HG02642 (cell line): ENCODE measurements at regions not wholly inside any gene's neighbourhood (a gene's known extent, or its start where the extent isn't known, plus 50 kb on each side); places are given as distances from the start of the nearest gene placed in this dataset.

Source experiments
- ATAC-seq: cut with Tn5 transposase; IDR thresholded peaks from one replicate; pipeline ENCODE4 v1.9.1; 2021; ENCODE audit warnings: mild to moderate bottlenecking; ENCODE audit not compliant: unreplicated experiment, poor library complexity

DNA sequence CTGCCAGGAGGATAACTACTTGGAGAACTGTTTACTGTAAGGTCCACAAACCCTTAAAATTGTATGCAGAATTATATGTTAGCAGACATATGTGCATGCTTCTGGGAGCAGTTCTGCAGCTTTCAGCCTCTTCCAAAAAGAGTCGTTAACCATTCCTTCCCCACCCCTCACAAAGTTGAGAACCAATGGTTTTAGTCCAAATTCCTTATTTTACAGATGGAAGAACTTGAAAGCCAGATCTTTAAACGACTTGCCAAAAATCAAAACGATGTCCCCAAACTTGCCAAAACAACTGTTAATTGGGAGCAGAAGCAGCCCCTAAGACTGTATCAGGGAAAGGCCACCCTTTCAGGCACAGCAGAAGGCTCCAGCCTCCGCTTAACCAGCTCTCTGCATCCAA, 266.4 kb upstream of the ANKRD55 start:
- ATAC-seq: no peak

DNA sequence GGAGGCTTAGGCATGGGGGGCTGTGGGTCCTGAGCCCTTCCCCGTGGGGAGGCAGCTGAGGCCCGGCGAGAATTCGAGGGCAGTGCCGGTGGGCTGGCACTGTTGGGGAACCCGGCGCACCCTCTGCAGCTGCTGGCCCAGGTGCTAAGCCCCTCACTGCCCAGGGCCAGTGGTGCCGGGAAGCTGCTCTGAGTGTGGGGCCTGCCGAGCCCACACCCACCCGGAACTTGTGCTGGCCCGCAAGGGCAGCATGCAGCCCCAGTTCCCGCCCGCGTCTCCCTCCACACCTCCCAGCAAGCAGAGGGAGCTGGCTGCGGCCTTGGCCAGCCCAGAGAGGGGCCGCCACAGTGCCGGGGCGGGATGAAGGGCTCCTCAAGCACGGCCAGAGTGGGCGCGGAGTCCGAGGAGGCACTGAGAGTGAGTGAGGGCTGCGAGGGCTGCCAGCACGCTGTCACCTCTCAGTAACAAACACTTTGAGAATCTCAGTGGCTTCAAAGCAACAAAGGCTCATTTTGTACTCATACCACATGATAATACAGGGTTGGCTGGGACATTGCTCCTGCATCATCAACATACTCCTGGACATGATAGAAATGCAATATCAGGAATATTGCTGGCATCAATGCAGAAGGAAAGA, 265.7 kb upstream of the ANKRD55 start:
- no peak for ATAC-seq

DNA sequence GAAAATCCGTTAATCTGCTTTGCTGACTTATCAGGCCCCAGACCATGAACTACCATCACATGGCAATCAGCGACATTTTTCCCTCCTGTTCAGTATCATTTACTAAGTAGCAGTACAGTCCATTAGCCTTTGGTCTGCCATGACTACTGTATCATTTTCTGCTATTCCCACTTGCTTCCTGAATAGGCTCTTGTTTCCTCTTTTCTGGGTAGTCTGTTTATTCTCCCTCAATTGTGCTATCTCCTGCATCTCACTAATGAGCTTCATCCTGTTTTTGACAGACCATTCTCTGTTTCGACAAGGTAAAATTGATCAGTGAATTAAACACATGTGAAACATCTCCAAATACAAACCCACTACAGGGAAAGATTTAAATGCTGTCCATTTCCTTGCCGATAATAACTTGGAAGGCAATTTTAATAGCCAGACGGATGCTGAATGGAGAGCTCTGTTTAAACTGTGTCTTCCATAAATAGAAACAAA, 263.5 kb upstream of the ANKRD55 start:
- no peak for ATAC-seq

DNA sequence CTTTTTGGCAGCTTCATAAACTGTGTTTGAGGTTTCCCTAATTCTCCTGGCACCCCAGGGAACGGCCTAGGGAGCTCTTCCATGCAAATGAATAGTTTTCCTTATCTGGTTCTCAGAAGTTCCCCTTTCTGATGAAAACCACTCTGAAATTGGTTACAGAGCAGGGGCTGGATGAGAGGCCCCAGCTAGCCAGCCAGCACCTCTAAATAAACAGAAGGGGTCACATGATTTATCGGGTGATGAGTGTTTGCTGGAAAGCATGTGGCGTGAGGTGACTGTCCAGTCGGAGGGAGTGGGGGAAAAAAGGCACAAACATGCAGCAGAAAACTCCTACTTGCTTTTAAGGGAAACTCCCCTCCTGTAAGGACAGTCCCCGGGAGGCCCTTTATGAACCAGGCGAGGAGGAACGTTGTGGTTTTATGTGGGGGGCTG, 261.2 kb upstream of the ANKRD55 start:
- no peak for ATAC-seq

DNA sequence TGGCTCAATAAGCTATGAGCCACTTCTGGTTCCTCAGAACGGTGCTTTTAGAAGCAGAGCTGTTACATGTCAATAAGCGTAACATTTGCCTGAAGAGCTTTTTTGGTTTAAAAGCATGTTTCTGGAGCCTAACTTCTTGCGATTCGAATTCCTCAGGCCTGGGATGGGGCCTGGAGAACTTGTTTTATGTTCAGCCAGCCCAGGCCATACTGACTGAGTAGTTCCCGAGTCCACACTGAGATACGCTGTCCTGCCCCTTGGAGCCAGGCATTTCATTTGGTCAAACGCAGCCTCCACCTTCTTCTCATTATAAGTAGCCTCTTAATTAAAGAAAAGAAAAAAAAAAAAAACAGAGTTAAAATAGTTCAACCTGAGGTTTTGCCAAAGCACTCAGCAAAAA, 260.6 kb upstream of the ANKRD55 start:
- ATAC-seq: no peak

DNA sequence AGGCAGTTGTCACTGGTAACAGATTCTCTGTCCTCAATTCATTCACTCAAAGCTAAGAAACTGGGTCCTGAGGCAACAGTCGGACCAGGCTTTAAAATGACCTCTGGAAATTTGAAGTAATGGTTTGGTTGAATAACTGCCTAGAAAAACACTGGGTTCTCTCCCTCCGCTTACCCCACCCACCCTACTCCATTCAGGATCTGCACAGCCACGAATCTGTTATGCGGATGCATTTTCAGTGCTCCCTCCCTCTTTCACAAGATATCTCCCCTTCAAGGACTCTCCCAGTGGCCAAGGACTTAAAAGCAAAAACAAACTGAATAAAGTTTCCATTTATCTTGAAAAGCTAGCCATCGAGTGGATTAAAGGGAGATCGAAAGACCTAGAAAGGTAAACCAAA, 260.2 kb upstream of the ANKRD55 start:
- ATAC-seq: no peak

DNA sequence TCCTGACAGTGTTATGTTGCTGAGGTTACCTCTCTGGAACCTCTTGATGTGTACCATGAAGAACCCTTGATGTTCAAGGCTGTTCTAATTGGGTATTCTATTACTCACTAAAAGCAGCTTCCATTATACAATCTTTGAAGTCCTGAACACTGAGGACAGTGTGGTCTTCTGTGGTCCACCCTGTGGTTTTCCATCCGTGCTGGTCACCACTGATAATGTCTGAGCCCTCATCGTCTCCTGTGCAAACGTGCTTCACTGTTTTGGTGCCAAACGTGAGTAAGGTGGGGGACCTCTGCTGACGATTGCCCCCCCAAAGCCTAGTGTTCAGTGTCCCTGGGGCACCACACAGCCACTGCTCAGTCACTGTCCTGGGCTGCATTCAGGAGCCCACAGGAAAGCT, 259.7 kb upstream of the ANKRD55 start:
- no peak for ATAC-seq

DNA sequence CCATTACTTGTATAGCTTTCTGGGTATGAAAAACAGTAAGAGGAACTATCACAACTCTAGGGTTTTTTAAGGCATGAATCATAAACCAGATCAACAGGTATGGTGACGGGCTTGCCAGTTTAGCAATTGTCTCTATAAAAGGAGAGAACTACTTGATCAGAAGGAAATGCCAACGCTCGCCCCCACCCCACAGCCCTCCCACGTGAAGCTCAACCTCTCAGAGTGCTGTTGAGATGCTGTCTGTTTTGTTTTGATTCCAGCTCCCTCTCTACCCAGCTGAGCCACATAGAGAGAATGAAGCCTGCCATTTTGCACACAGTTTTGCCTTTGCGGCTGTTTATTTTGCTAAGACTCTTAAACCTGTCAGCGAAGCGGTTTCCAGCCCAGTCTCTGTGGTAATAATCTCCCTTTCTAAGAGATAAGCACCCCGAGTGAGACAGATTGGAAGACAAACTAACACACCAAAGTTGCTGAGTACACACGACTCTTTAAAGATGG, 257.9 kb upstream of the ANKRD55 start:
- no peak for ATAC-seq

DNA sequence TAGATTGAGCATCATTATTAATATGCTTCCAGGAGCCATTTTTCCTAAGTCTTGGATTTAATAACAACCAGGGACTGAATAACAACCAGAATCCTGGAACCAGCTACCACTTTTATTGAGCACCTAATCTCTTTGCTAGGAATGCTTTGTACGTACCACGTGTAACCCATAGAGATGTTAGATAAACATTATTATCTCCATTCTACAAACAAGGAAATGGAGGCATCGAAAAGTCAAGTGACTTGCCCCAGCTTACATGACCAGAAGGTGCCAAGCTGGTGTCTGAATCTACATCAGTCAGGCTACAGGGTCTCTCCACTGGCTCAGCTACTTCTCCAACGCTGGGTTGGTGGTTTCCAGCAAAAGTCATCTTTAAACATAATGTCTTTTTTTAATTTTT, 256.1 kb upstream of the ANKRD55 start:
- no peak for ATAC-seq

DNA sequence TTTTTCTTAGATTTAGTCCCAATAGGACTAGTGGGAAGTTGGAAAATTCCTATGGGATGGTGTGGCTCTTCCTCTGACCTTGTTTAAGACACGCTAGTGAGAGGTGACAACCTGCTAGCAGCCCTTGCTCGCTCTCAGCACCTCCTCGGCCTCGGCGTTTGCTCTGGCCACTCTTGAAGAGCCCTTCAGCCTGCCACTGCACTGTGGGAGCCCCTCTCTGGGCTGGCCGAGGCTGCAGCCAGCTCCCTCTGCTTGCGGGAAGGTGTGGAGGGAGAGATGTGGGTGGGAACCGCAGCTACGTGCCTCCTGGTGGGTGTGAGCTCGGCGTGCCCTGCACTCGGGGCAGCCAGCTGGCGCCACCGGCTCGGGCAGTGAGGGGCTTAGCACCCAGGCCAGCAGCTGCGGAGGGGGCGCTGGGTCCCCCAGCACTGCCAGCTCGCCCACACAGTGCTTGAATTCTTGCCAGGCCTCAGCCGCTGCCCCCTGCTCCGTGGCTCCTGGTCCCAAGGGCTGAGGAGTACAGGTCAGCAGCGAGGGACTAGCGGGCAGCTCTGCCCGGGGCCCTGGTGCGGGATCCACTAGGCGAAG, 254.5 kb upstream of the ANKRD55 start:
- ATAC-seq: no peak

DNA sequence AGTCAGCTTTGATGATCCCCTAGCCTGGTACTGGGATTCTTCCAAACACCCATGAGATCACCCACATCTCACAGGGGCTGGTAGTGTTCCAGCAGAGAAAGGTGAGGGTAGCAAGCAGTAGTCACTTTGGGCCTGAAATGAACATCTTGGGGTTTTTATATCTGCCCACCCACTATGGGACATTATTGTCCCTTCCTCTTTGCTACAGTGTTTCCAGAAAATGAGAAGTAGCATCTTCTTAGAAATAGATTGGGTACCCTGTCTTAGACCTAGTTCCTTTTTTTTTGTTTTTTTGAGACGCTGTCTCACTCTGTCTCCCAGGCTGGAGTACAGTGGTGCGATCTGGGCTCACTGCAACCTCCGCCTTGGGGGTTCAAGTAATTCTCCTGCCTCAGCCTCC, 249.2 kb upstream of the ANKRD55 start:
- ATAC-seq: no peak

DNA sequence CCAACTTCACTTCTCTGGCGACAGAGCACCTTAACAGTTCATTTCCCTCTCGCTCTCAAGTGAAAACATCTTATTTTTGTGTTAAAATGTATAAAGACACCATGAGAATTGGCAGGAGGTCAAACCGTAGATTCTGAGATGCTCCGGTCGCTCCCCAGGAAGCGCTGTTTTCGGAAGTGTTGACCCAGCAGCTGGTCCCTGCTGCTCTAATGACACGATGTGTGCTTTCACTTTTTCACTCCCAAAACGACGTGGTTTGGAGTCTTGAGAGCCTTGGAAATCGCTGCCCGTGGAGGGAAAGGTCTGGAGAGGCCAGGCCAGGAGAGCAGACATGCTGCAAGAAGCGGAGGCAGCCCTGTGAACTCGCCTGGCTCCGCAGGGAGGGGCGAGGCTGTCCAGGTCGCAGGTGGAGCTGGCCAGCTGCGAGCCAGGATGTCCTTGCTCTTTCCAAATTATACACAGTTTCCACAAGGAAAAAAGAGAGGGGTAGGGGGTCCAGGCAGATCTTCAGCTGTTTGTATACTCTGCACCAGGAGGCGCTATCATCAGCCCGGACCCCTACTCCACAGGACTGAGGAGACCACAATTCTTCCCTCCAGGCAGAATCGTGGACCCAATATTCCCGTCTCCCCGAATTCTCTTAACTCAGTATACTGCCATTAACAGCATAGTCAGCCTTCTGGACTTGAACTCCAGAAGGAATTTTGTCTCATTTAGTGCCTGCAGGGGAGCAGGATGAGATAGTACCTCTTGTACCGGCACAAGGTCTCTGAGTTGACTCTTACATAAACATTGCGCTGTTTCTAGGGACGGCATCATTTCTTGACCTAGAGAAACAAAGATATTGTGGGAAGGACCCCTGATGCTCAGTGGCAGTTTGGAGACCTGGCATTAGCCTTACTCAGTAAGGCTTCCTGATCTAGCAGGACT, 248.6 kb upstream of the ANKRD55 start:
- ATAC-seq: peak; percentile 49

DNA sequence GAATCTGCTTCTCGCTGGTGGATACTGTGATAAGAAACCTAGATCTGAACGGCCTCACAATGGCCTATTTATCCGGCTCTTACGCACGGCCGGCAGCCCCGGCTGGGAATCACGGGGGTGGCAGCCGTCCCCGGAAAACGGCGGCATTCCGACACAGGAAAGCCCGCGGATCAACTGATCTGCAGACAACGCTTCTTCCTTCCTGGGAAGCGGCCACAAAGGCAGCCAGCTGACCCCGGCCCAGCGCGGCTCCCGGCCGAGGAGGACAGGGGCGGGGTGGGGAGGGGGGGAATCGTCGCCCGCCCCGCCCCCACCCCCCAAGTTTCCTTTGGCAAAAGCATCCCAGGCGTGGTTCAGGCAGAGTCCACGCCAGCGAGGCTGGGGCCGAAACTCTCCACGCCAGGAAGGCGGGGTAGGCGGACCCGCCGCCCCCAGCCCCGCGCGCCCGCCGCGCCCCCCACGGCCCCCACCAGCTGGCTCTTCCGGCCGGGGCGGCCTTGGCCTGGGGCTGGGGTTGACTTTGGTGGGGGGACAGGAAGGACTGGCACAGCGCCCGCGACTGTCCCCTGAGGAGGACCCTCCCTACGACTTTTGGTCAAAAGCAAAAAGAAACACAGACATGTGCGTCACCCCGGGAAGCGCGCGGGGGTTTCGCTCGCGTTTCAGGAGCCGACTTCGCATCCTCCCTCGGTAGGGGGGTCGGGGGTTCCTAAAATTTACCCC, 247.7 kb upstream of the ANKRD55 start:
- peak; percentile 23 for ATAC-seq

DNA sequence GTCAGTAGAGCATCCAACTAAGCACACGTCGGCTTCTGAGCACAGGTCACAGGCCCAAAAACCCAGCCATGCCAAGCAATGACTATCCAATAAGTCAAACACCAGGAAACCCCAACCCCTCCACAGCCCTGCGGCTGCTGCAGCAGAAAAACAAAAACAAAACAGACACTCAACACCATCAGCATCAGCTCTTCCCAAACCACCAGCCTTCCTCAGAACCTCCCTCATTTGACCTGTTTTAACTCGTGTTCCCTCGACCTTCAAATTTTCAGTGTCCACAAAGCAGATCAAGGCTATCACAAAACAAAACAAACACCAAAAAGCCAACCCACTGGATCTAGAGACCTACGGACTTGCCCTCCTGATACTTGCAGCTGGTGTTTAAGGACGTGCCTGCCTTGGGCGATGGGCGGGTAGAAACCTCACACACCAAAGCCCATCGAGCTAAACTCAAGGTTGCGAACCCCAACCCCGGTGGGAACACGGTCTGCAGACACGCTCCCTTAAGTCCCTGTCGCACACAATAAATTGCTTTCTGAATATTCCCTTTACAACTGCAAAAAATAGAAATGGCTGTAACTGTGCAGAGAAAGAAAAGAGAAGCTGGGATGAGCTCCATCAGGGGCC, 247.1 kb upstream of the ANKRD55 start:
- peak; percentile 31 for ATAC-seq

DNA sequence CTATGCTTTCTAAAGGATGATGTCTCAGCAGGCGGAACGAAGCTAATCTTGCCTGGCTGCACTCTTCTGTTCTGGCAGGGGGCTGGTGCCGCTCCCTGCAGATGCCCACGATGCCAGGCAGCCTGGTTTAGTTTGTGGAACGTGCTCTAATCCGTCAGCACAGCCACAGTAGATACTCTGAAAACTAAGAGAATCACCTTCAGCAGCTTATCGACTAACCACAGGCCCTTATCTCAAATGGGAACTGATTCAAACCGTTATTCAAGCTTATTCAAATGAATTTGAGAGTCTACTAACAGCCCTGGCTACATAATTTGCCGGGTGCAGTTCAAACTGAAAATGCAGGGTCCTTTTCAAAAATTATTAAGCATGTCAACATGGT, 246.6 kb upstream of the ANKRD55 start:
- ATAC-seq: peak; percentile 31

DNA sequence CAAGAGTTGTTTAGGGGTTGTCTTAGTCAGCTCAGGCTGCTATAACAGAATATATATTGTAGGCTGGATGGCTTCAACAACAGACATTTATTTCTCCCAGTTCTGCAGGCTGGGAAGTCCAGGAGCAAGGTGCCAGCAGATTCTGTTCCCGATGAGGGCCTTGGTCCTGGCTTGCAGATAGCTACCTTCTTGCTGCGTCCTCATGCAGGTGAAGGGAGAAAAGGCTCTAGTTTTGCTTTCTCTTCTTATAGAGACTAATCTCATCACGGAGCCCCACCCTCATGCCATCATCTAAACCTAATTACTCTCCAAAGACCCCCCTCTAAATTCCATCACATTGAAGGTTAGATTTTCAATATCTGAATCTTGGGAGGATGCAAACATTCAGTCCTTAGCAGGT, 246.0 kb upstream of the ANKRD55 start:
- no peak for ATAC-seq

DNA sequence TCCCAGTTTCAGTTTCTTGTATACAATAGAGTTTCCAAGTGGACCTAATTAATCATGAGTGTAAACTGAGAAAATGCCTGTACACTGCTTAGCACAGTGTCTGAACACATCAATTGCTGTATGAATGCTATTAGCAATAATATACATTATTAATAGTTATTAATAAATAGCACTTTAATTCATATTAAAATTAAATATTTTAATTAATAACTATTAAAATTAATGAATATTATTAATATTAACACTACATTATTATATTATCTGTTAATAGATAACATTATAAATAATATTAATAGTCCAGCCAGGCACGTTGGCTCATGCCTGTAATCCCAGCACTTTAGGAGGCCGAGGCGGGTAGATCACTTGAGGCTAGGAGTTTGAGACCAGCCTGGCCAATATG, 244.9 kb upstream of the ANKRD55 start:
- ATAC-seq: no peak

DNA sequence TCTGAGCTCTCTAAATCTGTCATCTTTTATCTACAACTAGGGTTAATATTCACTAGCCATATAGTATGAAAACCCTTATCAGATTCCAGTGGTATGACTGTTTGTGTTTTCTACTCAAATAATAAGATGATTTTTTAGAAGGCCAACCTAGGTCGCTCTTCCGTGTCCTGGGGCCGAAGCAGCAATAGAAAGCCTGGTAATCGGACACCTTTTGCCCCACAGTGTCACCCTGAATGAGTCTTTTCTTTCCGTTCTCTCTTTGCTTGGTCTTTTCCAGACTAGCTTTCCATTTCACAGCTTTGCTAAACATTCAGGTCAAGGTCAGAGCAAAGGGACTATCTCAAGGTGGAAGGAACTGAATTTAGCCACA, 243.3 kb upstream of the ANKRD55 start:
- no peak for ATAC-seq

DNA sequence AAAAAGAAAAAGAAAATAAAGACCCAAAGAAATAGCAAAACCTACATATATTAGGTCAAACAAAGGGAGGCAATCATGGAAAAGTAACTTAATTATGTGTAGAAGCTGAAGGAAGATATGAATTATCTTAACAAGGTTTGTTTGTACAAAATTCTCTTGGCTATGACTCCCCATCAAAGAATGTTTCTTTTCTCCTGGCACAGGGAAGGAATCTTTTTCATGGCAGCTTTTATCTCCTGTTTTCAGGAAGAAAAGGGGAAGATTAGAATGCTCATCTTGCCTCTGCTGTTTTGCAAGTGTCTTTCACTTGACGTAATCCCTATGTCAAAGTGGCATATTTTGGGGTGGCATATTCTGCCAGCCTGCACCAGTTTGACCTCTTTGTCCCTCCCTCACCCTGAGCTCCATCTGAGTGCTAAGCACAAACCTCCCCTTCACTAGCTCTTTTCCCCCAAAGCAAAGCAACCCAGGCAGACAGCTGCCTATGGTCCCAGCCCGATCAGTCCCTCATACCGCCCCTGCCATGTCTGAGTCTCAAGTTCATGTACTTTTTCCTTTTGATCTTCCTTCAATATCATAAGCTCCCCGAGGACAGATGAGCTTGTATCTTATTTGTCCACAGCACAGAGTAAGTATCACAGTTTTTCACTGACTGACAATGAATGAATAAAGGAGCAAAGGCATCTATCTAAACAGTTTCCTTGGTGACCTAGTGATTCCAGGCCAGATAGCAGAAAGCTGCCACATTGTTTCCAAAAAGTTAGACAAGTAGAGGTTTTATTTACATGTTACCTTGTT, 242.8 kb upstream of the ANKRD55 start:
- no peak for ATAC-seq
